PC-9 (cell line): ENCODE measurements at regions not wholly inside any gene's neighbourhood (a gene's known extent, or its start where the extent isn't known, plus 50 kb on each side); places are given as distances from the start of the nearest gene placed in this dataset.

Experiments
- BruUV-seq: library from RNA; stranded (reverse); fragments of 400-500 nt; replicated peaks from 2 replicates; lab custom pipeline; 2021; lab: Mats Ljungman, UMichigan
- CTCF ChIA-PET: fragments of 300-600 bp; sonication (Branson Sonifier 250); formaldehyde crosslinking; loops from one replicate; lab custom pipeline; 2022; ENCODE audit warnings: antibody characterized with exemption; lab: Charles Lee
- POLR2A ChIA-PET: fragments of 300-600 bp; sonication (Branson Sonifier 250); formaldehyde crosslinking; loops from one replicate; lab custom pipeline; 2022; ENCODE audit warnings: antibody characterized with exemption; ENCODE audit not compliant: unreplicated experiment; lab: Charles Lee
- DNase-seq, 2 experiments: peaks; one replicate each; pipeline versions ENCODE4 v3.0.0 to v3.0.0-alpha.2; 2015 to 2022; ENCODE audit warnings: mixed read lengths in 1 of 2
- H2AFZ ChIP-seq: fragments of 200-600 bp; sonication (generic); 2 replicates; pipeline ENCODE4 v1.8.1; 2017; ENCODE audit warnings: antibody characterized with exemption
- H3F3A ChIP-seq: fragments of 200-600 bp; sonication (generic); 2 replicates; pipeline ENCODE4 v1.8.1; 2017; ENCODE audit warnings: antibody characterized with exemption, mild to moderate bottlenecking, low read depth; ENCODE audit not compliant: insufficient read depth
- H3K27ac ChIP-seq: fragments of 200-600 bp; sonication (generic); 2 replicates; pipeline ENCODE4 v1.6.1; 2016; ENCODE audit warnings: mixed run types
- H3K27me3 ChIP-seq: fragments of 200-600 bp; sonication (generic); 2 replicates; pipeline ENCODE4 v1.6.1; 2016; ENCODE audit warnings: low read depth, mixed run types; ENCODE audit not compliant: insufficient read depth
- H3K36me3 ChIP-seq: fragments of 200-600 bp; sonication (generic); 2 replicates; pipeline ENCODE4 v1.6.1; 2016; ENCODE audit warnings: low read depth, mixed run types
- H3K4me1 ChIP-seq: fragments of 200-600 bp; sonication (generic); replicated peaks from 2 replicates; pipeline ENCODE4 v1.6.1; 2016; ENCODE audit warnings: mixed run types; ENCODE audit not compliant: insufficient read depth
- H3K4me2 ChIP-seq: fragments of 200-600 bp; sonication (generic); 2 replicates; pipeline ENCODE4 v1.6.1; 2017; ENCODE audit warnings: mixed run types
- H3K4me3 ChIP-seq: fragments of 200-600 bp; sonication (generic); 2 replicates; pipeline ENCODE4 v1.6.1; 2016; ENCODE audit warnings: mixed run types
- H3K79me2 ChIP-seq: fragments of 200-600 bp; sonication (generic); 2 replicates; pipeline ENCODE4 v1.6.1; 2017; ENCODE audit warnings: low read depth, mixed run types
- H3K9me2 ChIP-seq: fragments of 200-600 bp; sonication (generic); 2 replicates; pipeline ENCODE4 v1.8.1; 2017; ENCODE audit warnings: mild to moderate bottlenecking; ENCODE audit not compliant: insufficient read depth
- H3K9me3 ChIP-seq: fragments of 200-600 bp; sonication (generic); 2 replicates; pipeline ENCODE4 v1.8.1; 2016; ENCODE audit warnings: low read depth; ENCODE audit not compliant: insufficient read depth
- H4K20me1 ChIP-seq: fragments of 200-600 bp; sonication (generic); 2 replicates; pipeline ENCODE4 v1.8.1; 2017; ENCODE audit not compliant: insufficient read depth
- EZH2 ChIP-seq: fragments of 200-600 bp; sonication (generic); IDR thresholded peaks from 2 replicates; pipeline ENCODE4 v1.8.0; 2017; ENCODE audit warnings: antibody characterized with exemption, low read depth
- intact Hi-C: fragments of 100-400 bp; cut with micrococcal nuclease; formaldehyde crosslinking; loops from one replicate; pipeline ENCODE4 v1.10.0; 2022; ENCODE audit not compliant: unreplicated experiment
- TF ChIP-seq, protein P1 (sequence below): fragments of 200-600 bp; sonication (generic); conservative IDR thresholded peaks from 2 replicates; pipeline ENCODE4 v1.6.1; 2017; ENCODE audit warnings: mixed run types, antibody characterized with exemption, mild to moderate bottlenecking, moderate library complexity

DNA sequence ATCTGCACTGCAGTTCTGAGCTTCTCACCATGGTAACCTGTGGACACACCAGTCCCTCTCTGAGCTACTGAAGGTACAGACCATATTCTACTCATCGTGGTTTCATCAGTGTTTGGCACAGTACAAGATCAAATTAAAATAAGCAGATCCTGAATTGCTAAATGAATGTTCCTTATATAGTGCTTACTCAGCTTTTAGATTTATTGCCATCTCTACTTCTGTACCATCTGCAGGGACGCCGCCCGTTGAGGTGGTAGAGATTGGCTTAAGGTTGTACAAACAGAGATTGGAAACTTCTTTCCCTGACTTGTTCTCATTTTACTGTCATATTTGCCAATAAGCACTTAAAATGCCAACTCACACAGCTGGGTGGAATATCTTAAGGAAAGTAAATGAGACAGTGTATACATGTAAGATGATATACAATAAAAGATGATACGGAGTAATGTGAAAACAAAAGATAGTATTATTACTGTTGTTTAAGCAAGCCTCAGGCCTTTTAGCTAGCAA lies 223.4 kb upstream of the FOXQ1 start:
- ChIA-PET CTCF (no interaction called here), POLR2A (interaction anchor here (0.7 kb wide), 1 partner anchor 222 kb away, joined by 5 read pairs; no protein-coding TSS in a partner anchor)
- Histone ChIP-seq H3K9me2 (no peaks in the 10 kb centered on the region), H3K4me1 (no peaks in the 10 kb centered on the region), H3K36me3 (no peaks in the 10 kb centered on the region), H4K20me1 (no peaks in the 10 kb centered on the region), H3K4me3 (no peak overlapping the region), H3K9me3 (no peaks in the 10 kb centered on the region), H2AFZ (no peak overlapping the region), H3K27ac (no peak overlapping the region), H3F3A (no peaks in the 10 kb centered on the region), H3K79me2 (no peaks in the 10 kb centered on the region), H3K27me3 (no peaks in the 10 kb centered on the region), H3K4me2 (no peak overlapping the region)
- BruUV-seq = no TSS peak
- TF ChIP-seq, protein P1, sequence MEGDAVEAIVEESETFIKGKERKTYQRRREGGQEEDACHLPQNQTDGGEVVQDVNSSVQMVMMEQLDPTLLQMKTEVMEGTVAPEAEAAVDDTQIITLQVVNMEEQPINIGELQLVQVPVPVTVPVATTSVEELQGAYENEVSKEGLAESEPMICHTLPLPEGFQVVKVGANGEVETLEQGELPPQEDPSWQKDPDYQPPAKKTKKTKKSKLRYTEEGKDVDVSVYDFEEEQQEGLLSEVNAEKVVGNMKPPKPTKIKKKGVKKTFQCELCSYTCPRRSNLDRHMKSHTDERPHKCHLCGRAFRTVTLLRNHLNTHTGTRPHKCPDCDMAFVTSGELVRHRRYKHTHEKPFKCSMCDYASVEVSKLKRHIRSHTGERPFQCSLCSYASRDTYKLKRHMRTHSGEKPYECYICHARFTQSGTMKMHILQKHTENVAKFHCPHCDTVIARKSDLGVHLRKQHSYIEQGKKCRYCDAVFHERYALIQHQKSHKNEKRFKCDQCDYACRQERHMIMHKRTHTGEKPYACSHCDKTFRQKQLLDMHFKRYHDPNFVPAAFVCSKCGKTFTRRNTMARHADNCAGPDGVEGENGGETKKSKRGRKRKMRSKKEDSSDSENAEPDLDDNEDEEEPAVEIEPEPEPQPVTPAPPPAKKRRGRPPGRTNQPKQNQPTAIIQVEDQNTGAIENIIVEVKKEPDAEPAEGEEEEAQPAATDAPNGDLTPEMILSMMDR = no peak
- no peak for TF ChIP-seq EZH2
- DNase-seq = no peak
- intact Hi-C loops = no loop called here

DNA sequence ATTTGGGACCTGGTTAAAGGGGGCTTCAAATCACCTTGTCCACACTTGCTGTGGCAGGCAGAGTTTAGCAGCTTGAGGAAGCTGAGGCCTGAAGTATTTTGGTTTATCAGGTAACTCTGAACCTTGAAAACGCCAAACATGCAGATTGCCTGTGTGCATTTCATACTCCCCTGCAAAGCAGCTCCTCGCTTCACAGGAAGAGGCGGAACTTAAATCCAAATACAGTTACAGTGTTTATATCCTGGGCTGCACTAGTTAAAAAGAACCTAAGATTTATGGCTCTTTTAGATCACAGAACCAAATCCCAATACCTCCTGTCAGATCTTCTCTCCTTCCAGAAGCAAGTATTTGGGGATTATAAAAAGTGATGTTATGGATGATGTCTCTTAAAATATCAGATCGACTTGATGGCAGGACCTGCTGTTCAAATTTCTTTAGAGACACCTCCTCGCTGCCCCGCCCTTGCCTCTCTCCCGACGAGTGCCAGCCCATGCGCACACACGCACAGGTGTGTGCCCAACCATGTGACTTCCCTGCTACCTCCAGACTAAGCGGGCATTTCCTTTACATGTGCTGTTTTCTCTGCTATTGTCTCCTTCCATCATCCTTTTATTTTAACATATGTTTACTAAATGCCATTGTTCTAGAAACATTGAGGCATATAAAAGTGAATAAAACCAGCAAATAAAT lies 224.6 kb upstream of the FOXQ1 start:
- 0 out of 2 replicates have a peak, but pooled peaks cover 1% of the 10 kb centered on the region for H3K4me1 ChIP-seq
- BruUV-seq = no TSS peak
- DNase-seq = no peak
- H3K27ac ChIP-seq = no peak overlapping the region
- no peaks in the 10 kb centered on the region for H4K20me1 ChIP-seq
- no peaks in the 10 kb centered on the region for H3K36me3 ChIP-seq
- no peak overlapping the region for H2AFZ ChIP-seq
- H3K4me3 ChIP-seq = no peak overlapping the region
- intact Hi-C loops = no loop called here
- ChIA-PET POLR2A (no interaction called here), CTCF (no interaction called here)
- no peaks in the 10 kb centered on the region for H3F3A ChIP-seq
- H3K9me2 ChIP-seq = no peaks in the 10 kb centered on the region
- no peaks in the 10 kb centered on the region for H3K79me2 ChIP-seq
- no peaks in the 10 kb centered on the region for H3K9me3 ChIP-seq
- H3K27me3 ChIP-seq = no peaks in the 10 kb centered on the region
- H3K4me2 ChIP-seq = no peak overlapping the region
- TF ChIP-seq, protein P1 = no peak
- no peak for TF ChIP-seq EZH2

DNA sequence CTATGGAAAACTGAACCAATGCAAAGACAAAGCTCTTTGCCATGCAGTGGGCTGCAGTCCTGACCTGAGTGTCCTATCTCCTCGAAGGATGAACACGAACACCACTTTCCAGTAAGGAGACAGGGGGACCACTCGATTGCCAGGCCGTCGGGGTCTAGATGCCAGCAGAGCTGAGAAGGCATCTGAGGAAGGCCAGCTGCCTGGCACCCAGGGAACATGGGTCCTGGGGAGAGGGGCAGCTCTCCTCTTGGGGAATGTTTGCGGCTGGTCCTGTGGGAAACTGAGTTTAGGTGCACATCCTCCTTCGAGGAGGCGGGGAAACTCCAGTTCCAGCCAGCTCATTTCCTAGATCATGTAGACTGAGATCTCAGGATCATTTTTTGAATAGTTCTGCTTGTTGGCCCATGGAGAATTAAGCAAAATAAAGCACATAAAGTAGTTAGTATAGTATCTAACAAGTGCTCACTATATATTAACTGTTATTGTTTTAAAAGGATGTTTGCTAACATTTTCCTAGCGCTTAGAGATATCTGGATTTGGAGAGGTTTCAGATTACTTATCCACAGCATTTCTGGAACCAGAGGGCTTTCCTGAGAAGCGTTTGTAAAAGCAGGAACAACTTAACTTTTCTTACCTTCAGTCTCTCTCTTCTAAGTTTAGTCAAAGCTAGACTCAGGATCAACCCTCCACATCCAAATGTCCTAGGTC lies 225.3 kb upstream of the FOXQ1 start:
- CTCF ChIA-PET = no interaction called here
- no peaks in the 10 kb centered on the region for H3K27me3 ChIP-seq
- H3K9me2 ChIP-seq = no peaks in the 10 kb centered on the region
- H3K27ac ChIP-seq = no peak overlapping the region
- TF ChIP-seq, protein P1 = no peak
- no peak for TF ChIP-seq EZH2
- no peaks in the 10 kb centered on the region for H3K36me3 ChIP-seq
- no peak overlapping the region for H3K4me2 ChIP-seq
- H2AFZ ChIP-seq = no peak overlapping the region
- 0 out of 2 replicates have a peak, but pooled peaks cover 8% of the 10 kb centered on the region for H3K4me1 ChIP-seq
- POLR2A ChIA-PET = no interaction called here
- BruUV-seq = no TSS peak
- DNase-seq = no peak
- H3K9me3 ChIP-seq = no peaks in the 10 kb centered on the region
- H3K79me2 ChIP-seq = no peaks in the 10 kb centered on the region
- H3F3A ChIP-seq = no peaks in the 10 kb centered on the region
- intact Hi-C loops = no loop called here
- H4K20me1 ChIP-seq = no peaks in the 10 kb centered on the region
- no peak overlapping the region for H3K4me3 ChIP-seq
